GM13977 (cell line): ENCODE measurements at regions not wholly inside any gene's neighbourhood (a gene's known extent, or its start where the extent isn't known, plus 50 kb on each side); places are given as distances from the start of the nearest gene placed in this dataset.

Experiments
- DNase-seq: peaks from one replicate; pipeline ENCODE4 v3.0.0; 2012; ENCODE audit warnings: low spot score
- in situ Hi-C: fragments of 300-500 bp; cut with MboI; formaldehyde crosslinking; loops from one replicate; pipeline ENCODE4 v1.12.0; 2022; ENCODE audit warnings: low sequenced_read_pairs, low pct_unique_long_range_greater_than_20kb, mixed read lengths, inconsistent platforms; ENCODE audit not compliant: unreplicated experiment
- TF ChIP-seq, protein P1 (sequence below): IDR thresholded peaks from 2 replicates; pipeline ENCODE4 v1.5.1; 2012; ENCODE audit warnings: mild to moderate bottlenecking, control low read depth; ENCODE audit not compliant: insufficient read depth; ENCODE audit errors: extremely low read depth, missing control alignments

DNA sequence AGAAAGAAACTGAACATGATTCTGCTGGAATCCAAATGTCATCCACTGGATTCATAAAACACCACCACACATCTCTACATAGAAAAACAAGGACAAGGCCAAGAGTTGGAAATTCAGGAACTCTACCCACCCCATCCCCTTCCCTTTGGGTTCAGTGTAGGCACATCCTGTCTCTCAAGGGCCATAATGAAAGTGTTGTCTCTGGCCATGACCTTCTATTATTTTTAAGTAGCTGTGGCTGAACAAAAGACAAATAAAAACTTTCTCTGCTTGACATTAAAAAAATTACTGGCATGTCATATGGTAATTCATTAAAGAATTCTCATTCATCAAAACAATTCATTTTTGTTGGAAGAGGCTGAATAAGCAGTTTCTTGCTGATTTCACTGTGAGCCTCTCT is 54.9 kb upstream of the ZBTB18 start:
- TF ChIP-seq, protein P1, sequence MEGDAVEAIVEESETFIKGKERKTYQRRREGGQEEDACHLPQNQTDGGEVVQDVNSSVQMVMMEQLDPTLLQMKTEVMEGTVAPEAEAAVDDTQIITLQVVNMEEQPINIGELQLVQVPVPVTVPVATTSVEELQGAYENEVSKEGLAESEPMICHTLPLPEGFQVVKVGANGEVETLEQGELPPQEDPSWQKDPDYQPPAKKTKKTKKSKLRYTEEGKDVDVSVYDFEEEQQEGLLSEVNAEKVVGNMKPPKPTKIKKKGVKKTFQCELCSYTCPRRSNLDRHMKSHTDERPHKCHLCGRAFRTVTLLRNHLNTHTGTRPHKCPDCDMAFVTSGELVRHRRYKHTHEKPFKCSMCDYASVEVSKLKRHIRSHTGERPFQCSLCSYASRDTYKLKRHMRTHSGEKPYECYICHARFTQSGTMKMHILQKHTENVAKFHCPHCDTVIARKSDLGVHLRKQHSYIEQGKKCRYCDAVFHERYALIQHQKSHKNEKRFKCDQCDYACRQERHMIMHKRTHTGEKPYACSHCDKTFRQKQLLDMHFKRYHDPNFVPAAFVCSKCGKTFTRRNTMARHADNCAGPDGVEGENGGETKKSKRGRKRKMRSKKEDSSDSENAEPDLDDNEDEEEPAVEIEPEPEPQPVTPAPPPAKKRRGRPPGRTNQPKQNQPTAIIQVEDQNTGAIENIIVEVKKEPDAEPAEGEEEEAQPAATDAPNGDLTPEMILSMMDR = no peak
- in situ Hi-C loops = no loop called here
- no peak for DNase-seq

DNA sequence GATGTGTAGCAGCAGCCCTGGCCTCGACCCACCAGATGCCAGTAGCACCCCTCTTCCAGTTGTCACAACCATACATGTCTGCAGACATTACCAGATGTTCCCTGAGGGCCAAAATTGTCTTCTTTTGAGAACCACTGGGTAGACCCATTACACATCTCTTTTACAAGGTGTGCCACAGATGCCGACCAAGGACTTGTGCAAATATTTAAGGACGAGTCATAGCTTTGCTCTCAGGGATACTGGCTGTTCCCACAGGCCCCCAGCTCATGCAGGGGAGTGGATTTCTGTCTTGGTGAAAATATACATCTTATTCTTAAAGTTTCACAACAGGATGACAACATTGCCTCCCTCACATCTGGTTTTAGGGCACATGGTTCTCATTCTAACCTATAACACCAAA is 59.4 kb upstream of the ZBTB18 start:
- in situ Hi-C loops = no loop called here
- TF ChIP-seq, protein P1 = no peak
- no peak for DNase-seq

DNA sequence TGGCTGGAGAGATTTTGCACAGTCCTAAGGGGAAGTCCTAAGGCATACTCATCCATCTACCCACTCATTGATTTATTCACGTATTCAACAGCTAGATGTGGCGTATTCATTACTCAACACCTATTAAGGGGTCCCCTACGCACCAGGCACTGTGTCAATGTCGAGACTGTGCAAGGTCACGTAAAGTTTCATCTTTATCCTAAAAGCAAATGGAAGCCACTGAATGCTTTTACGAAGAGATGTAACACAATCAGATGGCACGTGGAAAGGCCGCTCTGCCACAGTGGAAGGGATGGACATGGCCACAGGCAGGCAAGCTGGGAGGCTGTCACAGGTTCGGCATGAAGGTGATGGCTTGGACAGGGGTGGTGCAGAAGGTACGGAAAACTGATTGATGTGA is 66.3 kb upstream of the ZBTB18 start:
- in situ Hi-C loops = no loop called here

DNA sequence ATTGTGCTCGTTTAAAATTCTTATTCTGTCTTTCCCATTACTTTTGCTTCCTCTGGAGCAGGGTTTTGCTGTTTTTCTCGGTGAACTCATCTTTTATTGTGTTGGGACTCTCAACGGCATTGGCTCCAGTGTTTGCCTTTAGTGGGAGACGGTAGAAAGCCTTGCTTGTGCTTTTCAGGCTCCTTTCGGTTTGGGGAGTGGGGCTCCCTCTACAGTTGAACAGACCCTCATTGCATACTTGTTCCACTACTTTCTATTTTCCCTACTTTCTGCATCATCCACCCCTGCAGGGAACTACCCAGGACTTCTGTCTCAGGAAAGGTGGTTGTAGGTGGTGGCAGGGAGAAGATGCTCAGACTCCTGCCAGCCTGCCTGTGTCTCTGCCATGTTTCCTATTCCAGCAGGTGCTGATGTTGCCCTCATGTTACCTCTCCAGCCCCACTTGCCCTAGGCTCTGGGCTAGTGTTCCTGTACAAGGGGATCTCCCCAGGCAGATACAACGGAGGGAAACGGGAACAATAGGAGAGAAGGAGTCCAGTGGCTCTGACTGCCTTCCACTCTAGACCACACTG is 68.5 kb upstream of the ZBTB18 start:
- no peak for DNase-seq
- TF ChIP-seq, protein P1 = no peak
- in situ Hi-C loops = no loop called here

More for the DNA sequence above, 66.3 kb upstream of the ZBTB18 start:
- no peak for DNase-seq
- TF ChIP-seq, protein P1 = no peak

DNA sequence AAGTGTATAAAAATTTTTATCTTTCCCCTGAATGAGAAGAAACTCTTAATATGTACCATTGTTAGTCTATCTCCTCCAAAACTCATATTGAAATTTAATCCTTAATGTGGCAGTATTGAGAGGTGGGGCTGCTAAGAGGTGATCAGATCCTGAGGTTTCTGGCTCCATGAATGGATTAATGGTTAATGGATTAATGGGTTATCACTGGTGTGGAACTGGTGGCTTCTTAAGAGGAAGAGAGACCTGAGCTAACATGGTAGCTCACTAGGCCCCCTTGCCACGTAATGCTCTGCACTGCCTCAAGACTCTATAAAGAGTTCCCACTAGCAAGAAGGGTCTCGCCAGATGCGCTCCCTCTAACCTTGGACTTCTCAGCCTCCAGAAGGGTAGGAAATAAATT is 70.6 kb upstream of the ZBTB18 start:
- TF ChIP-seq, protein P1 = no peak
- DNase-seq = no peak
- in situ Hi-C loops = no loop called here

DNA sequence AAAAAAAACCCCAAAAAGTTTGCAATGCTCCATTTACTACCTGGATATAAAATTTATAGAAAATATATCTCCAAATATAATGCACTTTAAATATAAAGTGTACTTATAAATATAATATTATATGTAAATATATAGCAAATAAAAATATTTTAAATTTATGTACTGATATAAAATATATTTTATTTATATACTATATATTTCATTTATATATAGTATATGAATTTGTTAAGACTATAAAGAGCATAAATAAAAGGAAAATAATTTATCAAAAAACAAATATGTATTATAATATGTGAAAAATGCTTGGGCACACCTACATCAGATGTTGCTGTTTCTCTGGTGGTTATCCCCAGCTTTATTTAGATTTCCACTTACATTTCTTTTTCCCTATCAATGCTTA is 71.0 kb upstream of the ZBTB18 start:
- DNase-seq = no peak
- in situ Hi-C loops = no loop called here
- TF ChIP-seq, protein P1 = no peak

DNA sequence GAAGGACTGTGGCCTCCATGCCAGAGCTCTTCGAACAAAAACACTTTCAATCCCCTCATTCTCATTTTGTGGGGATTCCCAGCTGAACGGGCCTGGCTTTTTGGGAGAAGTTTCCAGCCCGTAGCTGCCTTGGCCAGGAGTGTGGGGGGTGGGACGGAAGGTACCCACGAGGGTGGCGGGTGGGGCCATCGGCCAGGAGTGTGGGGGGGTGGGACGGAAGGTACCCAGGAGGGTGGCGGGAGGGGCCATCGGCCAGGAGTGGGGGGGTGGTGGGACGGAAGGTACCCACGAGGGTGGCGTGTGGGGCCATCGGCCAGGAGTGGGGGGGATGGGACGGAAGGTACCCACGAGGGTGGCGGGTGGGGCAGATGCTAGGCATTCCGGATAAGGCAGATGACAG is 71.7 kb upstream of the ZBTB18 start:
- TF ChIP-seq, protein P1 = no peak
- DNase-seq = peak; percentile 11
- in situ Hi-C loops = no loop called here
